CD4-positive, alpha-beta T cell treated with Interleukin-1 beta for 1 hour (primary cell): ENCODE measurements at regions not wholly inside any gene's neighbourhood (a gene's known extent, or its start where the extent isn't known, plus 50 kb on each side); places are given as distances from the start of the nearest gene placed in this dataset.

Source experiments
- DNase-seq, 2 donors: peaks; one replicate each; pipeline ENCODE4 v3.0.0-alpha.2; 2020 to 2022

GRCh38 chr5:74141053-74141452 lies 499.5 kb downstream of the ENC1 start:
- DNase-seq, result no peak

- DNase-seq, result no peak
Observed at GRCh38 chr5:74140409-74140808, 500.1 kb downstream of the ENC1 start.

- DNase-seq, result no peak
Observed at GRCh38 chr5:74139589-74139988, 500.9 kb downstream of the ENC1 start.

- no peak for DNase-seq
Observed at GRCh38 chr5:74138721-74139120, 501.8 kb downstream of the ENC1 start.

- DNase-seq, result no peak
Observed at GRCh38 chr5:74136276-74136825, 504.2 kb downstream of the ENC1 start.

- no peak for DNase-seq
Observed at GRCh38 chr5:74135033-74135432, 505.5 kb downstream of the ENC1 start.

GRCh38 chr5:74132485-74132884 lies 506.5 kb downstream of the ARHGEF28 start:
- DNase-seq, result no peak

GRCh38 chr5:74131250-74131649 lies 505.3 kb downstream of the ARHGEF28 start:
- DNase-seq, result no peak

GRCh38 chr5:74130155-74130897 lies 504.3 kb downstream of the ARHGEF28 start:
- no peak for DNase-seq

- DNase-seq, result no peak
Observed at GRCh38 chr5:74127381-74128320, 501.7 kb downstream of the ARHGEF28 start.

GRCh38 chr5:74126294-74126693 lies 500.3 kb downstream of the ARHGEF28 start:
- DNase-seq, result no peak

GRCh38 chr5:74124826-74125225 lies 498.8 kb downstream of the ARHGEF28 start:
- no peak for DNase-seq

- DNase-seq, result no peak
Observed at GRCh38 chr5:74123929-74124328, 497.9 kb downstream of the ARHGEF28 start.

GRCh38 chr5:74122979-74123590 lies 497.1 kb downstream of the ARHGEF28 start:
- no peak for DNase-seq

GRCh38 chr5:74122175-74122574 lies 496.2 kb downstream of the ARHGEF28 start:
- no peak for DNase-seq

GRCh38 chr5:74120585-74120984 lies 494.6 kb downstream of the ARHGEF28 start:
- no peak for DNase-seq

- no peak for DNase-seq
Observed at GRCh38 chr5:74118071-74118470, 492.1 kb downstream of the ARHGEF28 start.

- no peak for DNase-seq
Observed at GRCh38 chr5:74116984-74117383, 491.0 kb downstream of the ARHGEF28 start.

- no peak for DNase-seq
Observed at GRCh38 chr5:74116266-74116665, 490.3 kb downstream of the ARHGEF28 start.

- DNase-seq, result no peak
Observed at GRCh38 chr5:74113927-74114326, 487.9 kb downstream of the ARHGEF28 start.

GRCh38 chr5:74113196-74113540 lies 487.2 kb downstream of the ARHGEF28 start:
- no peak for DNase-seq

GRCh38 chr5:74112372-74113195 lies 486.6 kb downstream of the ARHGEF28 start:
- no peak for DNase-seq
